ENCODE measurements at regions not wholly inside any gene's neighbourhood (a gene's known extent, or its start where the extent isn't known, plus 50 kb on each side); places are given as distances from the start of the nearest gene placed in this dataset.

DNA sequence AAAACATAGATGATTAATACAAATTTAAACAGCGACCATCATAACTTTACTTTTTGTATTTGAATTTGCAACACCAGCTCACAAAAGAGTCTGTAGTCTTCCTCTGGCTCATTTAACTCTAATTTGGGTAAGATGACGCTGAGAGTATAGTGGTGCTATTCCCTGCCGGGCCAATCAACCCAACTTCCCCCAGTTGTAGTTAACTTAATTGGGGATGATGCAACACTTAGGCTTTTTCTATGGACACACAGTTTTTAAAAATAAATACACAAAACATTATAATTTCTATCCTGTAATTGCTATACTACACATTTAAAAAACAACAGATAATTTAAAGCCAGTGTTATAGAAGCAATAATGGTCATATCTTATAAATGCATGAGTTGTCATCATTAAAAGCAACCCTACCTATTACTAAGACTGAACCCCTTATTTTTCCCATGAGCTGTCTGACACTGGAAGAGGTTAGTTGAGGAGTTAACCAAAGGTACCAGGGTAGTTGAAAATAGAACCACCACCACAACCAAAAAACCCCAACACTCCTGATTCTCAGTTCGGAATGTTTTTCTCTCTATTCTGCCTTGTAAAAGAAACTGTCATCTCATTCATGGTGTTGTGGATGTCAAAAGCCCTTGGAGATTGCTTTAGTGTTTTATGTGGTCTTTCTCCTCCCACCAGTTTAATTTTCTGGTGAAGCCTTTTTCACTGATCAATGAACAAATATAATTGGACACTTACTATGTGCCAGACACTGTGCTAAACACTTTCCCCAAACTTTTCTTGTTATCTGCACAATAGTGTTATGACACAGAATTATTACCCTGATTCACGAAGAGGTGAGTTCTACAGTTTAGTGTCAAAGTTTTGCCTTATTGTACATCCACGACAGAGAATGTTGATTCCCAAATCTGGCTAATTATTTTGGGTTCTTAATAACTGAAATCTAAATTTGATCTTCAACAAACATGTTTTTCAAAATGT is 61.5 kb upstream of the RAPGEF2 start:
- no peak for FAIRE-seq

DNA sequence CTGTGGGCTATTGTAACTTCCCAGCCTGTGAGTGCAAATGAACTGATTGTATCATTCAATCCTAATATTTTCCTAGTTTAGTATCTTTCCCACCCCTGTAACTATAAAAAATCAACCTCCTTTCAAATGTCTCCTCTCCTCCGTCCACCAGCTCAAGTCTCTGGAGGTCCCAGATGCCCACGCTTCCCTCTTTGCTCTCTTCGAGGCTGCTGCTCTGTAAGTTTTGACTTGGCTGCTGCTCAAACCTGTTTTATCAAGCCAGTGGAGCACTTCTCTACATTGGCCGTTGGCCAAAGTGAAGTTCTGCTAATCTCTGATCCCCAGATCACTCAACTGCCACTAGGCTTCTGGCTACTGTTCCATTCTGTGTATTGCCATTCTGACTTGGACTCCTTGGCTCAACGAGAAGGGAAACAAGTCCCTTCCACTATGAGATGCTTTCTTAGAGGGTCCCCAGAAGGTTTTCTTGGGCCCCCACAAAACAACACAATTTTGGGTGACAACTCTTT is 60.7 kb upstream of the RAPGEF2 start:
- FAIRE-seq, result no peak

DNA sequence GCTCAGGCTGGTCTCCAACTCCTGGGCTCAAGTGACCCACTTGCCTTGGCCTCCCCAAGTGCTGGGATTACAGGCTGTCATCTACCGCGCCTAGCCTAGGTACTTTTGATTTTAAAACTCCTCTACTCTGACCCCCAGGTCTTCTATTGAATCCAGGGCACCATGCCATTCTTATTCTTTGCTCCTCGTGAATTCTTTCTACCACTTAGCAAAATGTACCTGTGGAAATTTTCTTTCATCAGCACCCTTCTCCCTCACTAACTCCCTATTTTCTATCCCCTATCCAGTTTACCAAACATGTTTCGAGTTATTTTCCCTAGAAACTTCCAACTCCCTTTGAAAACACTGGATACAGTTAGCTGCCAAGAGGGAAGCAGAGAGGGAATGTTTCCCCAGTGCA is 60.0 kb upstream of the RAPGEF2 start:
- FAIRE-seq, result no peak

DNA sequence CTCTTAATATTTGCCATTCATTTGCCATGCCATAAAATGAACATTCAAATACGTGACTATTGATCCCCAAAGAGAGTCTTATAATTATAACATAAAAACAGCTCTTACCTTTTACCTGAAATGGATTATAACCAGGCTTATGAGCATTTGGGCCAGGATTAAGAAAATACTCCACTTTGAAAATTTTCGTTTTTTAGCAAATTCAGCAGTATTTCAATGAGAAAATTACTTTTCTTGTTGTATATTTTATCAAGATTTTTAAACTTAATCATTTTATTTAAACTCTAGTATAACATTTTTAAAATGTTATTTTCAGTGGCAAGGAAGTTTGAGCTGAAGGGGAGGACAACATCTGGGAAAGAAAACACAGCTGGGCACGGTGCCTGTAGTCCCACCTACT is 59.0 kb upstream of the RAPGEF2 start:
- no peak for FAIRE-seq

DNA sequence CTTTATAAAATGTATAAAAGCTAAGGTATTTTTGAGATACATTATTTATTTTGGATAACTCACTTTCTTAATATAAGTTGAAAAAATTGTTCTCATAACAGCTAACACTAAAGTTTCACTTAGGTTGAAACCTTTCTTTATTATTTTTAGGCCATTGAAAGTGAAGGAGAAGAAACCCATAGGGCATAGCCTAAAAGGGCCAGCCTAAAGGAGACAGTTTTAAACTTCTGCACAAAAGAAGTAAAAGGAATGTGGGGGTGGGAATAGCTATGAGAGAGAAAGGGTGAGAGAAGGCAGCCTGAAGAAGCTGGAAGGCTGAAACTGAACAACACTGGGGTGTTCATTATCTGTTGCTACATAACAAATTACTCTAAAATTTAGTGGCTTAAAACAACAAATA is 57.6 kb upstream of the RAPGEF2 start:
- FAIRE-seq, result no peak

DNA sequence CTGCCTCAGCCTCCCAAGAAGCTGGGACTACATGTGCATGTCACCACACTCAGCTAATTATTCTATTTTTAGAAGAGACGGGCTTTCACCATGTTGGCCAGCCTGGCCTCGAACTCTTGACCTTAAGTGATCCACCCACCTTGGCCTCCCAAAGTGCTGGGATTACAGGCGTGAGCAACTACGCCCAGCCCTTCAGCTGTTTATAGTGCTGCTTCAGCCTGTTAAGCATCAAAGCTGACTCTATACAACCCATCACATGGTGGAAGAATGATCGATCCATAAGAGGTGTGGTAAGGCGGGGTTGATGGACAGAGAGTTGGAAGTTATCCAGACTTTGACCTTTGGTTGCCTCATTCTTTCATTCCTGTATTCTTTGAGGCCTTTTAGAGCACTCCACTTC is 56.2 kb upstream of the RAPGEF2 start:
- no peak for FAIRE-seq

DNA sequence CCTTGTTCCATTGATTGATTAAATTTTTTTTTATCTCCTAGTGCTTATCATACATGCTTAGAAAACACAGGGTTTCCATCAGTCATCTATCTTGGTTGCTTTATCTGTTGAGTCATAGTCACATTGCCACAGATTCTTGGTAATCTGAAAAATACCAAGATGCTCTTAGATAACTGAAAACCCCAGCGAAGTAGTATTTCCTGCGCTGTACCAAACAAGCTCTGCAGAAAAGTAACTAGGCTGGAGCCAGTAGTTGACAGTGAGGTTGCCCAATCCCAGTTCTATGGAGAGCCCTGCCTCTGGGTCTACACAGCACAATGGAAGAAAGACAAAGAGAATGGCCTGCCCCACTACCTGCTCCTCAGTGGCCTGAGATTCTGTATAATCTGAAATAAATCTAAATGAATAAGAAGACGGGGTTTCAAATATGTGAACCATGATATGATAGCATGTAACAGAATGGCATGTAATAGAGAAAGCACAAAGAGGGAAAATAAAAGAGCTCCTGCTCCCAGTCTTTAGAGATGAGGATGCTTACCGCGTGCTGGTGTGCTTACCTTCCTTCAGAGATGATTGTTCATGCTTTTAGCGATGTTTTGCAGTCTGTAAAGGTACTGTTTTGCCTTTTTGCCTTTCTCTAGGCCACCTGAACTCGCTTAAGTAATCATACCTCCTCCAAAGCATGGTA is 55.3 kb upstream of the RAPGEF2 start:
- no peak for FAIRE-seq

DNA sequence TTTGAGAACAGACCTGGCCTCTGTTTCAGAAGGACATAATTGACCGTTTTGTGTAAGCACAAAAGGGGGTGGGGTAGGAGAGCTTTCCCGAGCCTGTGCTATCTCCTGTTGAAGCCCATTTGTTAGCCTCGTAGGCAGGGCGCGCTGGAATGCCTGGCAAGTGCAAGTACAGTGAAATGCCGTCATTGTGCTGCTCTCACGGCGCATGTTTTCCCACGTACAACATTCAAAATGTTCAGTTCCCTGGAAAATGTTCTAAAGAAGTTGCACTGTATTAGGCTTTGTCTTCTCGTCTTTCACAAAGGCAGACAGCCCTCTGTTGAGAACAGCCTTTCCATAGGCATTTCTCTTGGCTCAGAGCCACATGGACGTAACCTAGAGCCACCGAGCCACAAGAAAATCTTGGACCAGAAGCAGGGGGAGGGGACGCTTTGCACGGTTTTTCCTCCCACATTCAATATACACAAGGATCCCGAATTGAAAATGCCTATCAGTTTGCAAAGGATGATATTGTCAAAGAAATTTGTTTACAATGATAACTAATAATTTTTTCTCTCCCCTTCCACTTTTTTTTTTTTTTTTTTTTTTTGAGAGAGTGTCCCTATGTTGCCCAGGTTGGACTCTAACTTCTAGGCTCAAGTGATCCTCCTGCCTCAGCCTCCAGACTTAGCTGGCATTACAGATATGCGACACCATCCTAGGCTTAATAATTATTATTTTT is 54.6 kb upstream of the RAPGEF2 start:
- FAIRE-seq, result no peak

DNA sequence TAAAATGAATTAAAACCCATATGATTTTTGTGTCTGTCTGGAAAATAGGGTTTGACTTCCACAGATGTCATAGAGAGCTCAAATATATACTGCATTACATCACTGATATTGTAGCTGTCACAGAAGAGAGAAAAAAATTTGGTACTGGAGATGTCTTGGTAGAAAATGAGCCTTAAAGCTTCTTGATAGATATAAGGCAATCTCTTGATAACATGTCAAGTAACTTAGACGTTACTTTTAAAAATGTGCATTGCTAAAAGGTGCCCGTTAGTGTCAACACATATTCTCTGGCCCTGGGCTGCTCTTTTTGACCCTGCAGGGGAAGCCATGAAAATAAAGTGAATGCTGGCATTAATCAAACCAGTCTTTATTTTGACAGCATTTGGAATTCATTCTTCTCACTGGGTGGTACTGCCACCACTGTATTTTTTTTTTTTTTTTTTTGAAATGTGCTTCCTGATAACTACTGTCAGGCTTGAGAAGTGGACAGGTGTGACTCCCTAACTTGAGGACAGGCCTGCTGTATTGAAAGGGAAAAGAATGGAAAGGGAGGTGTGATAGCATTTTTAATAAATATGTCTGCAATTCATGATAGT is 53.0 kb upstream of the RAPGEF2 start:
- no peak for FAIRE-seq

DNA sequence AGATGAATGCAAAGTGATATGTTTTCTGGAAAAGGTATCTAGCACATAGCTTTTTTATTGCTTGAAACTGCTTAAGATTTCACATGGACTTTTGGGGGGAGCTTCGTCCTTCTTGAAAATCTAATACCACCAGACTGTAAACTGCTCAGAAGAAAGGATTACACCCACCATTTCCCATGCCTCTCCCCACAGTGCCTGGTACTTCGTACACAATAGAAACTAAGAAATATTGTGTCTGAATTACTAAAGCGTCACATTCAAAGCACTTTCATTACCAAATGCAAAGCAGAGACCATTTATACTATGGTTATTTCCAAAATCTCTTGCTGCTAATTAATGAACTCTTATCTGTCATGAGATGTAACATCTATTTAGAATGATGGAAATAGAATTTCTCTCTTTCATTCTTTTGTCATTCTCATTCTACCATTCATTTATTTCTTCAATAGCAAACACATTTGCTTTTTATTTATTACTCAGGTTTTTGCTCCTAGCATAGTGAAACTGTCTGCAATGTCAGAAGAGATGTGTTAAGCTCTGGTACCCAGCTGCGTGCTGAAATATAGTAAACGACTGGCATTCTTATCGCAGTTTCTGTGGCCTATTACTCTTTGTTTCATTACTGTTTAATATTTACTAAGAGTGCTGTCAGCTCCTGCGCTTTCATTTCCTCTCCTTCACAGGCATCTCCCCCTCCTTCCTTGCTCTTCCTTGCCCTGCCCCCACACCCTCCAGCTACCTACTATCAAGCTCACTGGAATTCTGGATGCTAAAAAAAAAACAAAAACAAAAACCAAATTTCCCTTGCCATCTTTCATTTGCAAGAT is 51.4 kb upstream of the RAPGEF2 start:
- FAIRE-seq, result no peak

DNA sequence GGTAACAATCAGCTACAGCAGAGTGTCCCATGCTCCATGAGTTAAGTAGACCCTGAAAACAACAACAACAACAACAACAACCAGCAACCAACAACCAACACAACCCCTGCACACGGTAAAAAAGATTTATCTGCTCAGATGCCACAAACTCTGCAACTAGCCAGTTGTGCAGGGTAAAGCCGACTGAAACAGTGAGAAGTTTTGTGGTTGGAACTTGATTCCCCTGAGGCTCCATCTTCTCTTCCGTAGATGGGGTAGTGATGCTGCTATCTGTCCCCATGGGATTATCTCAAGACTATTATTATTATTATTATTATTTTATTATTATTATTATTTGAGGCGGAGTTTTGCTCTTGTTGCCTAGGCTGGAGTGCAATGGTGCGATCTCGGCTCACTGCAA is 50.6 kb upstream of the RAPGEF2 start:
- FAIRE-seq, result no peak

All from A204.1 (cell line).